ENCODE measurements at regions not wholly inside any gene's neighbourhood (a gene's known extent, or its start where the extent isn't known, plus 50 kb on each side); places are given as distances from the start of the nearest gene placed in this dataset.

DNA sequence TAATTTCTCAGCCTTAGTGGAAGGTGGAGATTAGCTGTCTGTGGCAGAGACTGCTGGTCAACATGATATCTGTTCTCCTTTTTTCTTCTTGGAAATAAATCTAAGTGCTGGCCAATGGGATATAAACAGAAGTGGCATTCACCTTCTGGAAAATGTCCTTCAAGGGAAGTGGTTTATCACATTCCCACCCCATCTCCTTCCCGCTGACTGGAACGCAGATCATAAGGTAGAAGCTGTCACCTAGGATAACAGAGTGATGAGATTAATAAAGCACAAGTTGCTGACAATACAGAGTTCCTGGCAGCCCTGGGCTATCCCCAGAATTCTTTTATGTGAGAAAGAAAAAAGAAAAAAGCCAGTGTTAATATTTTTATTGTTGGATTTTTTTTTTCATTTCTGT is 109.7 kb upstream of the OSMR start:
- Mint-ChIP-seq H3K36me3 (ENCODE audit: insufficient read depth) (no peaks in the 10 kb centered on the region), H3K4me1 (no peaks in the 10 kb centered on the region), H3K27ac (ENCODE audit: low read depth) (no peak overlapping the region), H3K9me3 (no peaks in the 10 kb centered on the region), H3K27me3 (peaks cover 36% of the 10 kb centered on the region), H3K4me3 (no peak overlapping the region)
- DNase-seq (ENCODE audit: low spot score in 2 of 2): no peak
- no peak for ATAC-seq (replicated peaks; ENCODE audit: extremely low read depth, poor library complexity, severe bottlenecking)

DNA sequence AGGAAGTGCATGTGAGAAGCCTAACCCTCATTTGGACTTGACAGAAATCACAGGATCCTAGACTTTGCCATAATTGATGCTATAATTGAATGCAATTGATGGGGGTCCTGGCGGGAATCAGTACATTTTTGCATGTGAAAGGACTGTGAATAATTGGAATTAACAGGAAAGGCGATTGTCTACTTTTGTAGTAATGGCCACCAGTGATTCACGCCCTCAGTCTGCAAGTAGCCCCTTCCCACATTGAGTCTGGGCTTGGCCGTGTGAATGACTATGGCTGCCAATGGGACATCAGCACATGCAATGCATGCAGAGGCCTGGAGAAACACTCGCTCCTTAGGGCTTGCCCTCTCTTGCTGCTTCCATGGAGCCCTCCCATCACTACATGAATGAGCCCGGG is 107.8 kb upstream of the OSMR start:
- DNase-seq (ENCODE audit: low spot score in 2 of 2) (no peak), ATAC-seq (replicated peaks; ENCODE audit: extremely low read depth, poor library complexity, severe bottlenecking) (no peak)
- H3K27me3 Mint-ChIP-seq: peaks cover 27% of the 10 kb centered on the region
- H3K4me3 Mint-ChIP-seq: no peak overlapping the region
- no peaks in the 10 kb centered on the region for H3K4me1 Mint-ChIP-seq
- no peak overlapping the region for H3K27ac Mint-ChIP-seq (ENCODE audit: low read depth)
- H3K36me3 Mint-ChIP-seq (ENCODE audit: insufficient read depth): no peaks in the 10 kb centered on the region
- H3K9me3 Mint-ChIP-seq: peaks cover 4% of the 10 kb centered on the region

DNA sequence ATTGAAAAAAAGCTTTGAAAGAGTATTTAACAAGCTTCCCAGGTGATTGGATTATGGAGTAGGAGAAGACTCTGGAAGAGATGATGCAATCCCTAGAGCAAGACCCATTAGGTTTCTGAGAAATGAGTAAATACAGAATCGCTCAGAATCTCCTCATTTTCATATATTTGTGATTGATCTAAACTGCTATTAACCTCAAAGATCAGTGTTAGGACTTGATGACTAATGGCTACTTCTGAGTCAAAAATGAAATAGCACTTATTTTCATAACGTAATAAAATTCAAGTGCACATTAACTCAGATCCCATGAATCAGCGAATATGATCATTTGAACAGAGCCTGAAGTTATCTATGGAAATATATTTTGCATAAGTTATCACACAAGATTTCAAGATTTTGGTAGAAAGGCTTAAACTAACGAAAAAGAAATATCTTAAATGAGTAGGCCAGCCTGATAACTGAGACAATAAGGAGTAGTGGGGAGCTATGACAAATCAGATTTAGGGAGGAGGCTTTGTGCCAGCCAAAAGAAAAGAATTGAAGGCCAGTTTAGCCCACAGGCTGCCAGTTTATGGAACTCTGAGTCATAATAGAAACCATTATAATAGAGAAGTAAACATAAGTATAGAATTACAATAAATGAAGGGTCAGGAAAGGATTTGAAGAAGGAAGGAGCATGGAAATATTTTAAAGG is 106.7 kb upstream of the OSMR start:
- DNase-seq (ENCODE audit: low spot score in 2 of 2) (no peak), ATAC-seq (replicated peaks; ENCODE audit: extremely low read depth, poor library complexity, severe bottlenecking) (no peak)
- peaks cover 27% of the 10 kb centered on the region for H3K27me3 Mint-ChIP-seq
- H3K27ac Mint-ChIP-seq (ENCODE audit: low read depth): no peak overlapping the region
- H3K36me3 Mint-ChIP-seq (ENCODE audit: insufficient read depth): no peaks in the 10 kb centered on the region
- H3K4me1 Mint-ChIP-seq: no peaks in the 10 kb centered on the region
- peaks cover 11% of the 10 kb centered on the region for H3K9me3 Mint-ChIP-seq
- no peak overlapping the region for H3K4me3 Mint-ChIP-seq

DNA sequence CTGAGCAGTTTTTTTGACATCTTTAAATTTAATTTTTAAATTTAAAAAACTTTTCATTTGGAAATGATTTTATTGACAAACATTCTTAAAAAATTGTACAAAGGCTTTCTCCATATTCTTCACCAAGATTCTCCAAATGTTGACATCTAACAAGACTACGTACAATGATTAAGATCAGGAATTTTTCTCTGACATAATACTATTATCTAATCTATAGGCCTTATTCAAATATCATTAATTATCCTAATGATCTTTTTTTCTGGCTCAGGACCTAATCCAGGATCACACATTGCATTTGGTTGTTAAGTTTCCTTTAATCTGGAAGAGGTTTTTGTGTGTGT is 106.1 kb upstream of the OSMR start:
- no peaks in the 10 kb centered on the region for H3K36me3 Mint-ChIP-seq (ENCODE audit: insufficient read depth)
- H3K27me3 Mint-ChIP-seq: peaks cover 27% of the 10 kb centered on the region
- H3K4me1 Mint-ChIP-seq: no peaks in the 10 kb centered on the region
- no peak overlapping the region for H3K4me3 Mint-ChIP-seq
- no peak for ATAC-seq (replicated peaks; ENCODE audit: extremely low read depth, poor library complexity, severe bottlenecking)
- H3K27ac Mint-ChIP-seq (ENCODE audit: low read depth): no peak overlapping the region
- DNase-seq (ENCODE audit: low spot score in 2 of 2): no peak
- H3K9me3 Mint-ChIP-seq: peaks cover 11% of the 10 kb centered on the region

DNA sequence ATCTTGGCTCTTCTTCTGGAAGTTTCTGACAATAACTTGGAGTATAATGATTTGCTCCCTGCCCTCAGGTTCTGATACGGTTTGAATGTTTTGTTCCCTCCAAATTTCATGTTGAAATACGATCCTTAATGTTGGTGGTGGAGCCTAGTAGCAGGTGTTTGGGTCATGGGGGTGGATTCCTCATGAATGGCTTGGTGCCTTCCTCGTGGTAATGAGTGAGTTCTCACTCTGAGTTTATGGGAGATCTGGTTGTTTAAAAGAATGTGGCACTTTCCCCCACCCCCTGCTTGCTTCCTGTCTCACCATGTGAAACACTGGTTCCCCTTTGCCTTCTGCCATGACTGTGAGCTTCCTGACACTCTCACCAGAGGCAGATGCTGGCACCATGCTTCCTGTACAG is 103.0 kb upstream of the OSMR start:
- Mint-ChIP-seq H3K4me3 (no peak overlapping the region), H3K4me1 (no peaks in the 10 kb centered on the region), H3K9me3 (peaks cover 11% of the 10 kb centered on the region), H3K27me3 (peaks cover 29% of the 10 kb centered on the region), H3K36me3 (ENCODE audit: insufficient read depth) (no peaks in the 10 kb centered on the region), H3K27ac (ENCODE audit: low read depth) (no peak overlapping the region)
- DNase-seq (ENCODE audit: low spot score in 2 of 2): no peak
- no peak for ATAC-seq (replicated peaks; ENCODE audit: extremely low read depth, poor library complexity, severe bottlenecking)

DNA sequence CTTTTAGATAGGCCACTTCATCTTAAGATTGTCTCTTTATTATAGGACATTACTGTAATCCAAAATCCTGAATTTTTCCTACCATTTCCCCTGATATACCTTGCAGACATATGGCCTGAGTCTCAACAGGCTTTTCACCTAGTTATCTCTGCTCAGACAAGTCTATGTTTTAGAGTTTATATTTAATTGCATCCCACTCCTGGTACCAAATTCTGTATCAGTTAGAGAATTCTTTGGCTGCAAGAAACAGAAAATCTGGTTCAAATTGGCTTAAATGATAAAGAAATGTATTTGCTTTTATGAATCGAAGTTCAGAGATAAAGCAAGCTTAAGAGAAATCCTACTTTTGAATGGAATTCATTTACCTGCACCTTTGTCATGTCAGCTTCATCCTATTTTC is 102.2 kb upstream of the OSMR start:
- Mint-ChIP-seq H3K27ac (ENCODE audit: low read depth) (no peak overlapping the region), H3K9me3 (peaks cover 11% of the 10 kb centered on the region), H3K27me3 (peaks cover 37% of the 10 kb centered on the region), H3K36me3 (ENCODE audit: insufficient read depth) (no peaks in the 10 kb centered on the region), H3K4me3 (no peak overlapping the region), H3K4me1 (no peaks in the 10 kb centered on the region)
- DNase-seq (ENCODE audit: low spot score in 2 of 2) (no peak), ATAC-seq (replicated peaks; ENCODE audit: extremely low read depth, poor library complexity, severe bottlenecking) (no peak)

DNA sequence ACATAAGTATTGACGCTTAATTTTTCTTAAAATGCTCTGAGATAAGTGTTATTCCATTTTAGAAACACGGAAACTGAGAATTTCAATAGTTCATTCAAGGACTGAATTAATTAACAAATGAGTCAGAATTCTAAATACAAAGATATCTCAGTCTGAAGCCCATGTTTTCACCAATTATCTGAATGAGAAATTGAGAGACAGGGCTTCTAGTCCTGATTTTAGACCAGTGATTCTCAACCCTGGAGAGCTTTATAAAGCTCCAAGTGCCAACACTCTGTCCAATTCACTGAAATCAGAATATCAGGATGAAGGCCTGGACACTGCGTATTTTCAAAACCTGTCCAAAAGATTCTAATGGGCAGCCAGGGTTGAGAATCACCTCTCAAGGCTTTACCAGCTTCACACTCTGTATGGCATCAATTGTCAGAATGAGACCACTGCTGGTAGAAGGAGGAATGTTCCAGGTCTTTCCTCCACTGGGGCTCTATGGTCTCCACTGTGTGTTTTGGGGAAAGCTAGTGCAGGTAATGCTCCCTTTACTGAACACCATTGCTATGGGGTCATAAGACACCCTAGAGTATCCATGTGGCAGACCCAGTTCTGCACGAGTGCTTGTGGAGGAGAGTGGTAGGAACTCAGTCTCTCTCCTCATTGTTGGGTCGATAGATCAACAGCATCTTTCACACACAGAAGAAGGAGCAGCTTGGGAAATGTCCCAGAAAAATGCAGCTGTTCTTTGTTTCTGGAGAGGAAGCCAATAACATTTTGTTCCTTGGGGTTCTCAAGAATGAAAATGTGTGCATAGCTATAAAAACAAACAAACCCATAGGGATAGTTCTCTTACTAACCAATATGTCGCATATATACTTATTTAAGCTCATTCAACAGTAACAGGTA is 99.7 kb upstream of the OSMR start:
- Mint-ChIP-seq H3K27me3 (peaks cover 46% of the 10 kb centered on the region), H3K9me3 (peaks cover 11% of the 10 kb centered on the region), H3K36me3 (ENCODE audit: insufficient read depth) (no peaks in the 10 kb centered on the region), H3K27ac (ENCODE audit: low read depth) (no peak overlapping the region), H3K4me1 (no peaks in the 10 kb centered on the region), H3K4me3 (no peak overlapping the region)
- ATAC-seq (replicated peaks; ENCODE audit: extremely low read depth, poor library complexity, severe bottlenecking) (no peak), DNase-seq (ENCODE audit: low spot score in 2 of 2) (no peak)

DNA sequence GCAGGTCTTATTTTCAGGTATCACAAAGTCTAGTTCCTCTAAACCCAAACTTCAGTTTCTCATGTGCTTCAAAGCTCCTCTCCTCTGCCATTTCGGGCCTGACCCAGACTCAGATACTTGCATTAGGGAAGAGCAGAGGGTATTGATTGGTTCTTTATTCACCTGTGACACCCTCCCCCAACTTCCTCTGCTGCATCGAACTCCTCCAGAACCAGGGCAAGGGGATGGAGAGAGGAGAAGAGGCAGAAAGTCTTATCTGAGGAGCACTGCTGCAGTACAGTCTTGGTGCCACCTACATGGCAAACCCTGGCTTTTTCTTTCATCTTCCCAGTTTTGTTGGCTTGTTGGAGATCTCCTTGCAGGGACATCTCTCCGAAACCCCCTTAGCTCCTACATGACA is 96.0 kb upstream of the OSMR start:
- DNase-seq (ENCODE audit: low spot score in 2 of 2) (no peak), ATAC-seq (replicated peaks; ENCODE audit: extremely low read depth, poor library complexity, severe bottlenecking) (no peak)
- Mint-ChIP-seq H3K9me3 (no peaks in the 10 kb centered on the region), H3K27me3 (peaks cover 69% of the 10 kb centered on the region), H3K4me3 (no peak overlapping the region), H3K27ac (ENCODE audit: low read depth) (no peak overlapping the region), H3K4me1 (no peaks in the 10 kb centered on the region), H3K36me3 (ENCODE audit: insufficient read depth) (no peaks in the 10 kb centered on the region)

DNA sequence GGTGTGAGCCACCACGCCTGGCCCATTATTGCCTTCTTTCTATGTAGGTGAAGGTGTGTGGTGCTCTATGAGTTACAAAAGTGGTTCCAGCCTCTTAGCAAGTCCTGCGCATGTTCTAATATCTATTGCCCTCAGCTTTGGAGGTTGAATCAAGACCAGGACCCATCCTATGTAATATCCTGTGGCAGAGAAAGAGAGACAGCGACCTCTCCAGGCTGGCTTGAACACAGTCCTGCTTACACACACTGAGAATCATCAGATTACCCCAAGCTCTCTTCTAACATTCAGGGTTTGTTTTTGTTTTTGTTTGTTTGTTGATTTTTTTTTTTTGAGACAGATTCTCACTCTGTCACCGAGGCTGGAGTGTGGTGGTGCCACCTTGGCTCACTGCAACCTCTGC is 94.7 kb upstream of the OSMR start:
- Mint-ChIP-seq H3K36me3 (ENCODE audit: insufficient read depth) (no peaks in the 10 kb centered on the region), H3K27me3 (peaks cover 80% of the 10 kb centered on the region), H3K4me1 (no peaks in the 10 kb centered on the region), H3K27ac (ENCODE audit: low read depth) (no peak overlapping the region), H3K9me3 (no peaks in the 10 kb centered on the region), H3K4me3 (no peak overlapping the region)
- no peak for ATAC-seq (replicated peaks; ENCODE audit: extremely low read depth, poor library complexity, severe bottlenecking)
- DNase-seq (ENCODE audit: low spot score in 2 of 2): no peak

DNA sequence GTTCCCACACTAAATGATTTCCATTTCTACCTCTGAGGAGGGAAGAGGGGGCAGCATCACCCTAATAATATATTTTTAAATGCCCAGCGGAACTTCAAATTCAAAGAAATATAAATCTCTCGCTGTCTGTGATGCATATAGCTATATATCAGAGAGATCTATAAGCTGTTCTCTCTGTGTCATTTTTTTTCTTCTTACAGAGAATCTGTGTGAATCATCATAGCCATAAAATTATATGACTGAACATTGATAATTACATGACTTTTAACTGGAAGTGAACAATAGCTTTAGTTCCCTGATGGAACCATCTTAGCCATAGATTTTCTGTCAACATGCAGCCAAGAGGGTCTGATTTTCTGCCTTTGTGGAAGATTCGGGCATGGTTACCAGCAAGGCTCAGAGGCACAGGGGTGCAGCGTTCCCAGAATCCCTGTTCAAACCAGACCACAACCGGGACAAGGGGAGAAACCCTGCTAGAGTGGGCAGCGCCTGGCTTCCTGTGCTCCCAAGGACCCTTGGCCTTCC is 93.7 kb upstream of the OSMR start:
- ATAC-seq (replicated peaks; ENCODE audit: extremely low read depth, poor library complexity, severe bottlenecking) (no peak), DNase-seq (ENCODE audit: low spot score in 2 of 2) (no peak)
- H3K9me3 Mint-ChIP-seq: no peaks in the 10 kb centered on the region
- no peak overlapping the region for H3K27ac Mint-ChIP-seq (ENCODE audit: low read depth)
- peaks cover 77% of the 10 kb centered on the region for H3K27me3 Mint-ChIP-seq
- H3K4me1 Mint-ChIP-seq: no peaks in the 10 kb centered on the region
- H3K4me3 Mint-ChIP-seq: no peak overlapping the region
- no peaks in the 10 kb centered on the region for H3K36me3 Mint-ChIP-seq (ENCODE audit: insufficient read depth)

DNA sequence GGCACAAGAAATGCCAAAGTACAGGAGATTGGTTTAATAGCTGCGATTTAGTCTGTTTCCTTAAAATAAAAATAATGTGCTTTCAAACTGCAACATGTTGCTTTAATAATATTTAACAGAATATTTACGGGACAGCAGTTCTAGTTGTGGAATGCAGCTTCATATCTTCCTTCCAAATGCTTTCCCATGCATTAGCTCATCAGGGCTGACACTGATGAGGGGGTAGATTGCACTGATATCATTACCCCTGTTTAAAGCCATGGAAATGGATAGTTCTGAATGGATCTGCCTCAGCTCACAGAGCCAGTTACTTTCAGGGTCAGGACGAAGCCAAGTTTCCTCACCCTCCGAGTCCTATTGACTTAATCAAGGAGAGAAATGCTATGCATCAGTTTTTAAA is 93.2 kb upstream of the OSMR start:
- Mint-ChIP-seq H3K9me3 (no peaks in the 10 kb centered on the region), H3K4me1 (no peaks in the 10 kb centered on the region), H3K27ac (ENCODE audit: low read depth) (no peak overlapping the region), H3K36me3 (ENCODE audit: insufficient read depth) (no peaks in the 10 kb centered on the region), H3K27me3 (peaks cover 72% of the 10 kb centered on the region), H3K4me3 (no peak overlapping the region)
- no peak for DNase-seq (ENCODE audit: low spot score in 2 of 2)
- ATAC-seq (replicated peaks; ENCODE audit: extremely low read depth, poor library complexity, severe bottlenecking): no peak

DNA sequence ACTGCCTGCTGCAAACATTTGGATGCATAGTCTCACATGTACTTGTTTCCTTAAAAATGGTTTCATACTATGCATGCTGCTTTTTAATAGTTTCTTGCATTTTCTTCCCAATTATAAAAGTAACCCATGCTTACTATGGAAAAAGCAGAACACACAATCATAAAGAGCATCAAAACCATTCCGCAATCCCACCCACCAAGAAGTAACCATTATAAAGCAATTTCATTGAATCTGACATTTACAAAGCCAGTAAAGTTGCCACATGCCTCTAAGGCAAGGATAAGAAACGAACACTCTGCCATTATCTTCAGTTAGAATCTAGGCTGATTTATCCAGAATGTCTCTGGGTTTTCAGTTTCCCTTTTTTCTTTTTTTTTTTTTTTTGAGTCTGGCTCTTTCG is 92.7 kb upstream of the OSMR start:
- Mint-ChIP-seq H3K4me3 (no peak overlapping the region), H3K9me3 (no peaks in the 10 kb centered on the region), H3K4me1 (no peaks in the 10 kb centered on the region), H3K27me3 (peaks cover 67% of the 10 kb centered on the region), H3K27ac (ENCODE audit: low read depth) (no peak overlapping the region), H3K36me3 (ENCODE audit: insufficient read depth) (no peaks in the 10 kb centered on the region)
- DNase-seq (ENCODE audit: low spot score in 2 of 2) (no peak), ATAC-seq (replicated peaks; ENCODE audit: extremely low read depth, poor library complexity, severe bottlenecking) (no peak)

DNA sequence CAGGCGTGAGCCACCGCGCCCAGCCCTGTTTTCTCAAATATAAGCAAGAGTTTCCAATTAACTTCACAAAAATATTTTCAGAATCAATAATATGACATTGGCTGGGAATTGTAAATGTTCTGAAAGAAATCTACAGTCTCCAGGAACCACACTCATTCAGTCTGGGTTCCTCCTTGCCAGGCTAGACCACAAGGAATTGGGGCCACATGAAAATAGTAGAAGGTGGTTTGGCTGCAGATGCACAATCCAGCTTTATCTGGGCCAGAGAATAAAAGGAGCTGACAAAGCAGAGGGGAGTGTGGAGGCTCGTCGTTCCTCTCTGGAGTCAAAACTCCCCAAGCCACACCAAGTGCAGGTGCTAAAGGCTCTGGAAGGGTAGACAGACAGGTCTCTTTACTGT is 92.0 kb upstream of the OSMR start:
- Mint-ChIP-seq H3K27ac (ENCODE audit: low read depth) (no peak overlapping the region), H3K9me3 (no peaks in the 10 kb centered on the region), H3K27me3 (peaks cover 61% of the 10 kb centered on the region), H3K36me3 (ENCODE audit: insufficient read depth) (no peaks in the 10 kb centered on the region), H3K4me3 (no peak overlapping the region), H3K4me1 (no peaks in the 10 kb centered on the region)
- no peak for DNase-seq (ENCODE audit: low spot score in 2 of 2)
- ATAC-seq (replicated peaks; ENCODE audit: extremely low read depth, poor library complexity, severe bottlenecking): no peak

Measured in central memory CD8-positive, alpha-beta T cell (primary cell).